ENCODE measurements at regions not wholly inside any gene's neighbourhood (a gene's known extent, or its start where the extent isn't known, plus 50 kb on each side); places are given as distances from the start of the nearest gene placed in this dataset.
A peak's percentile ranks its signal among the peaks of the same experiment; 100 is the strongest.

- Histone ChIP-seq H3K9me3 (no peaks in the 10 kb centered on the region), H3K27ac (peak overlapping the region in 1 of 4 donors; percentile 45), H3K27me3 (no peaks in the 10 kb centered on the region), H3K4me3 (peak overlapping the region in 3 of 4 donors; percentile 18 to 49 (median 37)), H3K4me1 (no peaks in the 10 kb centered on the region), H3K36me3 (no peaks in the 10 kb centered on the region)
- FAIRE-seq (no peak), ATAC-seq (peak; percentile 97 to 99 (median 98)), DNase-seq (peak; percentile 85 to 94 (median 87))
- 4 to 14% methylated on average over 33 to 37 of the region's 37 CpGs for whole genome bisulfite sequencing, 2 donors
- no peak for TF ChIP-seq CTCF (IDR thresholded peaks at IDR 0.05)
- intact Hi-C loops (cut with DNase I): no loop called here
These were observed 193.0 kb downstream of the MELK start for GRCh38 chr9:36765468-36766341.

- intact Hi-C loops (cut with DNase I): no loop called here
- 65 to 78% methylated on average over 3 of the region's 3 CpGs for WGBS, 2 donors
- no peak for TF ChIP-seq CTCF (IDR thresholded peaks at IDR 0.05)
- no peaks in the 10 kb centered on the region for H3K4me1 ChIP-seq
- no peak for ATAC-seq
- no peak overlapping the region for H3K4me3 ChIP-seq
- no peak overlapping the region for H3K27ac ChIP-seq
- H3K27me3 ChIP-seq: peaks cover 0 to 4% (median 0%) of the 10 kb centered on the region in 4 donors
- FAIRE-seq: no peak
- H3K36me3 ChIP-seq: no peaks in the 10 kb centered on the region
- no peaks in the 10 kb centered on the region for H3K9me3 ChIP-seq
- no peak for DNase-seq
These were observed 196.0 kb downstream of the MELK start for GRCh38 chr9:36768677-36769076.

GRCh38 chr9:36770025-36770424 is 197.3 kb downstream of the MELK start:
- H3K9me3 ChIP-seq: no peaks in the 10 kb centered on the region
- no peaks in the 10 kb centered on the region for H3K36me3 ChIP-seq
- H3K4me1 ChIP-seq: no peaks in the 10 kb centered on the region
- peaks cover 0 to 4% (median 0%) of the 10 kb centered on the region in 4 donors for H3K27me3 ChIP-seq
- no peak overlapping the region for H3K27ac ChIP-seq
- no peak for TF ChIP-seq CTCF (IDR thresholded peaks at IDR 0.05)
- DNase-seq (no peak), FAIRE-seq (no peak), ATAC-seq (no peak)
- intact Hi-C loops (cut with DNase I): no loop called here
- H3K4me3 ChIP-seq: no peak overlapping the region
- WGBS, 2 donors: 51 to 69% methylated on average over 9 of the region's 9 CpGs

GRCh38 chr9:36772449-36773403 is 200.0 kb downstream of the MELK start:
- H3K36me3 ChIP-seq: no peaks in the 10 kb centered on the region
- peaks cover 0 to 4% (median 0%) of the 10 kb centered on the region in 4 donors for H3K27me3 ChIP-seq
- H3K4me3 ChIP-seq: no peak overlapping the region
- WGBS, 2 donors: 13 to 15% methylated on average over 18 of the region's 18 CpGs
- FAIRE-seq (no peak), DNase-seq (no peak), ATAC-seq (peak in 2 of 4 donors; percentile 37 to 44)
- intact Hi-C loops (cut with DNase I): no loop called here
- H3K27ac ChIP-seq: no peak overlapping the region
- H3K4me1 ChIP-seq: no peaks in the 10 kb centered on the region
- no peak for TF ChIP-seq CTCF (IDR thresholded peaks at IDR 0.05)
- no peaks in the 10 kb centered on the region for H3K9me3 ChIP-seq

Data from pancreas (tissue), 10 donors.